K562 (cell line): ENCODE measurements at regions not wholly inside any gene's neighbourhood (a gene's known extent, or its start where the extent isn't known, plus 50 kb on each side); places are given as distances from the start of the nearest gene placed in this dataset.

Experiments
- WHSC1 ChIP-seq: IDR thresholded peaks from one replicate; pipeline ENCODE4 v1.6.1; 2012; ENCODE audit warnings: low read length, control low read depth, inconsistent platforms
- TF ChIP-seq, protein P1 (sequence below): fragments of 450-650 bp; IDR thresholded peaks from 2 replicates; pipeline ENCODE4 v1.6.1; 2016; ENCODE audit warnings: mild to moderate bottlenecking, moderate library complexity

DNA sequence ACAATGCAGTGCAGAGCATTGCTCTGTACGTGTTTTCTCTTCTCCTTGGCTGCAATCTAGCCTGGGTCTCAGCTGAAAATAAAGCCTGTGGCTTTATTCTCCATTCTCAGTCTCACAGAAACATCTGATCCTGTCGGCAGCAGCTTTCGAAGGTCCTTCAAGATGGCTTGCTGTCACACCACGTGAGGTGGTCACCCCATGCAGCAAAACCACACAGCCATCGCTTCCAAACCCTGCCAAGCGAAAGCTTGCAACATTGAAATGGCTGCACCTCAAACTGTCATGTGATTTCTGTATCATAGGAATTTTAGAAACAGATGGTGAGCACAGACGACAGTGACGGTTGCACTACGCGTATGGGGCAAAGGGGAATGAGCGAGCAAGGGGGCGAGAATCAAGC is 98.5 kb upstream of the SMARCA2 start (continued):
- TF ChIP-seq, protein P1, sequence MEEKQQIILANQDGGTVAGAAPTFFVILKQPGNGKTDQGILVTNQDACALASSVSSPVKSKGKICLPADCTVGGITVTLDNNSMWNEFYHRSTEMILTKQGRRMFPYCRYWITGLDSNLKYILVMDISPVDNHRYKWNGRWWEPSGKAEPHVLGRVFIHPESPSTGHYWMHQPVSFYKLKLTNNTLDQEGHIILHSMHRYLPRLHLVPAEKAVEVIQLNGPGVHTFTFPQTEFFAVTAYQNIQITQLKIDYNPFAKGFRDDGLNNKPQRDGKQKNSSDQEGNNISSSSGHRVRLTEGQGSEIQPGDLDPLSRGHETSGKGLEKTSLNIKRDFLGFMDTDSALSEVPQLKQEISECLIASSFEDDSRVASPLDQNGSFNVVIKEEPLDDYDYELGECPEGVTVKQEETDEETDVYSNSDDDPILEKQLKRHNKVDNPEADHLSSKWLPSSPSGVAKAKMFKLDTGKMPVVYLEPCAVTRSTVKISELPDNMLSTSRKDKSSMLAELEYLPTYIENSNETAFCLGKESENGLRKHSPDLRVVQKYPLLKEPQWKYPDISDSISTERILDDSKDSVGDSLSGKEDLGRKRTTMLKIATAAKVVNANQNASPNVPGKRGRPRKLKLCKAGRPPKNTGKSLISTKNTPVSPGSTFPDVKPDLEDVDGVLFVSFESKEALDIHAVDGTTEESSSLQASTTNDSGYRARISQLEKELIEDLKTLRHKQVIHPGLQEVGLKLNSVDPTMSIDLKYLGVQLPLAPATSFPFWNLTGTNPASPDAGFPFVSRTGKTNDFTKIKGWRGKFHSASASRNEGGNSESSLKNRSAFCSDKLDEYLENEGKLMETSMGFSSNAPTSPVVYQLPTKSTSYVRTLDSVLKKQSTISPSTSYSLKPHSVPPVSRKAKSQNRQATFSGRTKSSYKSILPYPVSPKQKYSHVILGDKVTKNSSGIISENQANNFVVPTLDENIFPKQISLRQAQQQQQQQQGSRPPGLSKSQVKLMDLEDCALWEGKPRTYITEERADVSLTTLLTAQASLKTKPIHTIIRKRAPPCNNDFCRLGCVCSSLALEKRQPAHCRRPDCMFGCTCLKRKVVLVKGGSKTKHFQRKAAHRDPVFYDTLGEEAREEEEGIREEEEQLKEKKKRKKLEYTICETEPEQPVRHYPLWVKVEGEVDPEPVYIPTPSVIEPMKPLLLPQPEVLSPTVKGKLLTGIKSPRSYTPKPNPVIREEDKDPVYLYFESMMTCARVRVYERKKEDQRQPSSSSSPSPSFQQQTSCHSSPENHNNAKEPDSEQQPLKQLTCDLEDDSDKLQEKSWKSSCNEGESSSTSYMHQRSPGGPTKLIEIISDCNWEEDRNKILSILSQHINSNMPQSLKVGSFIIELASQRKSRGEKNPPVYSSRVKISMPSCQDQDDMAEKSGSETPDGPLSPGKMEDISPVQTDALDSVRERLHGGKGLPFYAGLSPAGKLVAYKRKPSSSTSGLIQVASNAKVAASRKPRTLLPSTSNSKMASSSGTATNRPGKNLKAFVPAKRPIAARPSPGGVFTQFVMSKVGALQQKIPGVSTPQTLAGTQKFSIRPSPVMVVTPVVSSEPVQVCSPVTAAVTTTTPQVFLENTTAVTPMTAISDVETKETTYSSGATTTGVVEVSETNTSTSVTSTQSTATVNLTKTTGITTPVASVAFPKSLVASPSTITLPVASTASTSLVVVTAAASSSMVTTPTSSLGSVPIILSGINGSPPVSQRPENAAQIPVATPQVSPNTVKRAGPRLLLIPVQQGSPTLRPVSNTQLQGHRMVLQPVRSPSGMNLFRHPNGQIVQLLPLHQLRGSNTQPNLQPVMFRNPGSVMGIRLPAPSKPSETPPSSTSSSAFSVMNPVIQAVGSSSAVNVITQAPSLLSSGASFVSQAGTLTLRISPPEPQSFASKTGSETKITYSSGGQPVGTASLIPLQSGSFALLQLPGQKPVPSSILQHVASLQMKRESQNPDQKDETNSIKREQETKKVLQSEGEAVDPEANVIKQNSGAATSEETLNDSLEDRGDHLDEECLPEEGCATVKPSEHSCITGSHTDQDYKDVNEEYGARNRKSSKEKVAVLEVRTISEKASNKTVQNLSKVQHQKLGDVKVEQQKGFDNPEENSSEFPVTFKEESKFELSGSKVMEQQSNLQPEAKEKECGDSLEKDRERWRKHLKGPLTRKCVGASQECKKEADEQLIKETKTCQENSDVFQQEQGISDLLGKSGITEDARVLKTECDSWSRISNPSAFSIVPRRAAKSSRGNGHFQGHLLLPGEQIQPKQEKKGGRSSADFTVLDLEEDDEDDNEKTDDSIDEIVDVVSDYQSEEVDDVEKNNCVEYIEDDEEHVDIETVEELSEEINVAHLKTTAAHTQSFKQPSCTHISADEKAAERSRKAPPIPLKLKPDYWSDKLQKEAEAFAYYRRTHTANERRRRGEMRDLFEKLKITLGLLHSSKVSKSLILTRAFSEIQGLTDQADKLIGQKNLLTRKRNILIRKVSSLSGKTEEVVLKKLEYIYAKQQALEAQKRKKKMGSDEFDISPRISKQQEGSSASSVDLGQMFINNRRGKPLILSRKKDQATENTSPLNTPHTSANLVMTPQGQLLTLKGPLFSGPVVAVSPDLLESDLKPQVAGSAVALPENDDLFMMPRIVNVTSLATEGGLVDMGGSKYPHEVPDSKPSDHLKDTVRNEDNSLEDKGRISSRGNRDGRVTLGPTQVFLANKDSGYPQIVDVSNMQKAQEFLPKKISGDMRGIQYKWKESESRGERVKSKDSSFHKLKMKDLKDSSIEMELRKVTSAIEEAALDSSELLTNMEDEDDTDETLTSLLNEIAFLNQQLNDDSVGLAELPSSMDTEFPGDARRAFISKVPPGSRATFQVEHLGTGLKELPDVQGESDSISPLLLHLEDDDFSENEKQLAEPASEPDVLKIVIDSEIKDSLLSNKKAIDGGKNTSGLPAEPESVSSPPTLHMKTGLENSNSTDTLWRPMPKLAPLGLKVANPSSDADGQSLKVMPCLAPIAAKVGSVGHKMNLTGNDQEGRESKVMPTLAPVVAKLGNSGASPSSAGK, result no peak
- TF ChIP-seq WHSC1, result no peak
